C4-2B (cell line): ENCODE measurements at regions not wholly inside any gene's neighbourhood (a gene's known extent, or its start where the extent isn't known, plus 50 kb on each side); places are given as distances from the start of the nearest gene placed in this dataset.
"Not testable (repeated sequence)": the region's sequence is repeated elsewhere in the genome, so short reads cannot be mapped to it uniquely, and the experiment has no call there.

Source experiments
- H3K27ac ChIP-seq: fragments of 450-650 bp; 2 replicates; pipeline ENCODE4 v1.5.1; 2017
- CTCF ChIP-seq: fragments of 450-650 bp; conservative IDR thresholded peaks from 2 replicates; pipeline ENCODE4 v1.5.1; 2017; ENCODE audit warnings: mild to moderate bottlenecking
- ZFX ChIP-seq: fragments of 450-650 bp; IDR thresholded peaks from 2 replicates; pipeline ENCODE4 v1.6.1; 2017

- H3K27ac ChIP-seq, result no peak overlapping the region
- no peak for TF ChIP-seq CTCF
- TF ChIP-seq ZFX, result no peak
Observed at GRCh38 chr4:138473339-138473738, 231.2 kb upstream of the SLC7A11 start.

DNA sequence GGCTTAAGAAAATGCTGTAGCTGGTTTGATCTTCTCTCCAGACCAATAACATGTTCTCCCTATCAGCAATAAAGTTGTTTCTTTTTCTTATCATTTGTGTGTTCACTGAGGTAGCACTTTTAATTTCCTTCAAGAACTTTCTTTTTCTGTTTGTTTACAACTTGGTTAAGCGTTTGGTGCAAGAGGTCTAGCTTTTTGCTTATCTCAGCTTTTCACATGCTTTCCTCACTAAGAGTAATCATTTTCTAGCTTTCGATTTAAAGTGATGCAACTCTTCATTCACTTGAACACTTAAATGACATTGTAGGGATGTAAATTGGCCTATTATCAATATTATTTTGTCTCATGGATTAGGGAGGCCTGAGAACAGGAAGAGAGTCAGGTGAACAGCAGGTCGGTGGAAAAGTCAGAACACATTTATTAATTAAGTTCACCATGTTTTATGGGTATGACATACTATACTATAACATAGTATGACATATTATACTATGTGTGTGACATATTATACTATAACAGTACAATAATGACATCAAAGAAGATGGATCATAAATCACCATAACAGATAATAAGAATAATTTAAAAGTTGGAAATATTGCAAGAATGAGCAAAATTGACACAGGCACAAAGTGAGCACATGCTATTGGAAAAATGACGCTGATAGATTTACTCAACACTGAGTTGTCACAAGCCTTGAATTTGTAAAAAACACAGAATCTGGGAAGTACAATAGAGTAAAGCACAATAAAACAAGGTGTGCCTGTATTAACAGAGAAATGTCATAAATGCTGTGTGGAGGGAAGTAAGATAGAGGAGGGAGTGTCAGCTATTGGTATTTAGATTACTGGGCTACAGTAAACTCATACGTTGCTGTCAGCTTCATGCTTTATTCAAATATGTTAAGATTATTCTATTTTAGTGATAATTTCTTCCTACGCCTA lies 218.6 kb upstream of the SLC7A11 start:
- TF ChIP-seq CTCF (no peak), ZFX (no peak)

DNA sequence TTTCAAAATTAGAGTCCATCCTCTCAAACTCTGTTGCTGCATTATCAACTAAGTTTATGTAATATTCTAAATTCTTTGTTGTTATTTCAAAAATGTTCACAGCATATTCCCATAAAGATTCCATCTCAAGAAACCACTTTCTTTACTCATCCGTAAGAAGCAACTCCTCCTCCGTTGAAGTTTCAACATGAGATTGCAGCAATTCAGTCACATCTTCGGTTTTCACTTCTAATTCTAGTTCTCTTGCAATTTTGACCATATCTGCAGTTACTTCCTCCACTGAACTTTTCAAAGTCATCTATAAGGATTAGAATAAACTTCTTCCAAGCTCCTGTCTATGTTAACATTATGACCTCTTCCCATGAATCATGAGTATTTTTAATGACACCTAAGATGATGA lies 216.6 kb upstream of the SLC7A11 start:
- no peak for TF ChIP-seq CTCF
- no peak for TF ChIP-seq ZFX
- H3K27ac ChIP-seq, result no peak overlapping the region

More for the DNA sequence above, 218.6 kb upstream of the SLC7A11 start:
- no peak overlapping the region for H3K27ac ChIP-seq

GRCh38 chr4:138456349-138456748 lies 214.2 kb upstream of the SLC7A11 start:
- H3K27ac ChIP-seq, result not testable (repeated sequence)

DNA sequence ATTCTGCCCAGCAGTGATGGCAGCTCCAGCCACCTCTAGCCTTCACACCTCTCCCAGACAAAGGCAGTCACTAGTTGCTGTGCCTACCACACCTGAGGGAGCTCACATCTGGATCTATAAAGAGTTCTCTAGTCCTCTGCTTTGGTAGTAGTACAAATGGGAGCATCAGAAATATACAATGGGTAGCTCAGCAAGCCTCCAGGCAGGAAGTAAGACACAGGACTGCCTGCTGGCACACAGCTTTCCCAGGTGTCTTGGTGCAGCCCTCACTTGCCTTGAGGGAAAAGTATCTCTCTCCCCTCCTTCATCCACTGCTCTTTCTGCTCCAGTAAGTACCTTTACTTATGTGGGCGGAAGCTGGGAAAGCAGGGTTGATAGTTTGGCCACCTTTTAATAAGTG lies 212.9 kb upstream of the SLC7A11 start:
- no peak overlapping the region for H3K27ac ChIP-seq
- TF ChIP-seq ZFX (no peak), CTCF (no peak)

GRCh38 chr4:138452826-138453225 lies 210.7 kb upstream of the SLC7A11 start:
- H3K27ac ChIP-seq, result no peak overlapping the region
- TF ChIP-seq ZFX, result no peak
- no peak for TF ChIP-seq CTCF

GRCh38 chr4:138451276-138451663 lies 209.1 kb upstream of the SLC7A11 start:
- no peak overlapping the region for H3K27ac ChIP-seq
- no peak for TF ChIP-seq CTCF
- TF ChIP-seq ZFX, result no peak
